Fibroblast of mammary gland (primary cell): ENCODE measurements at regions not wholly inside any gene's neighbourhood (a gene's known extent, or its start where the extent isn't known, plus 50 kb on each side); places are given as distances from the start of the nearest gene placed in this dataset.
A peak's percentile ranks its signal among the peaks of the same experiment; 100 is the strongest.

Experiments
- DNase-seq: peaks from one replicate; pipeline ENCODE4 v3.0.0-alpha.2; 2010; ENCODE audit warnings: low read depth
- H3K4me3 ChIP-seq: 2 replicates; pipeline ENCODE4 v1.5.1; 2011; ENCODE audit warnings: low read depth, mild to moderate bottlenecking, low read length, moderate library complexity; ENCODE audit not compliant: control insufficient read depth
- CTCF ChIP-seq: conservative IDR thresholded peaks from 2 replicates; pipeline ENCODE4 v1.5.1; 2011; ENCODE audit warnings: low read depth, low read length, inconsistent platforms; ENCODE audit not compliant: control insufficient read depth, insufficient read depth

DNA sequence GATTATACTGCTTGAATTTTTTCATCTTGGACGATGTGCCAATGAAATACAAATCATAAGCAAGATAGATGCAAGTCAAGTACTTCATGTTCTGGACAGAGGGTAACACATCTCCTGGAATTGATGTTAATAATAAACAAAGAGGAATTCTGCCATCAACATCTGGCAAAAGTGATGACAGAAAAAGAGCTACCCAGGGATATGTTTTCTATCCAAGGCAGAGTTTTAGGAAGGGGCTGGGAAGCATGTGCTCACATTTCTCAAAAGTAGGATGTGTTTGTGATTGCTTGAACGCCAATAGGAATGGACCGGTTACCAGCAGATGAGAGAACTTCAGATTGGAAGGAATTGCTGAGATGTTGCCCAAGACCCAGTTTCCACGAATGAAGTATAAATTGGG, 242.6 kb upstream of the AGTR1 start:
- TF ChIP-seq CTCF, result no peak
- peak; percentile 33 for DNase-seq
- no peak overlapping the region for H3K4me3 ChIP-seq

DNA sequence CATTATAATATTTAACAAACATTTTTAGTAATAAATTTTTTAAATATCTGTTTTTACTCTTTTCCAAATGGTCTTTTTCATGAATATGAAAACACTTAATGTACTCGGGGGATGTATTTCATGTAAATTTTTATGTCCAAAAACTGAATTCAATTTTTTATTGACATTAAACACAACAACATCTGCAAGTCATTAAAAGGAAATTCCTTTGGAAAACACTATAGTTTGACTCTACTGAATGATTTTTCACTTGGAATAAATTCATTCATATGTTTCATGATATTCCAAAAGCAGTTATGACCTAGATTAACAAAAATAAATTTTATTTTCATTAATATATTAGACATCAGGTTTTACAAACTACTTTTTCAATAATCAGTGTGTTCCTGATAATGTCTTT, 239.8 kb upstream of the AGTR1 start:
- no peak for DNase-seq
- H3K4me3 ChIP-seq, result no peak overlapping the region
- no peak for TF ChIP-seq CTCF

DNA sequence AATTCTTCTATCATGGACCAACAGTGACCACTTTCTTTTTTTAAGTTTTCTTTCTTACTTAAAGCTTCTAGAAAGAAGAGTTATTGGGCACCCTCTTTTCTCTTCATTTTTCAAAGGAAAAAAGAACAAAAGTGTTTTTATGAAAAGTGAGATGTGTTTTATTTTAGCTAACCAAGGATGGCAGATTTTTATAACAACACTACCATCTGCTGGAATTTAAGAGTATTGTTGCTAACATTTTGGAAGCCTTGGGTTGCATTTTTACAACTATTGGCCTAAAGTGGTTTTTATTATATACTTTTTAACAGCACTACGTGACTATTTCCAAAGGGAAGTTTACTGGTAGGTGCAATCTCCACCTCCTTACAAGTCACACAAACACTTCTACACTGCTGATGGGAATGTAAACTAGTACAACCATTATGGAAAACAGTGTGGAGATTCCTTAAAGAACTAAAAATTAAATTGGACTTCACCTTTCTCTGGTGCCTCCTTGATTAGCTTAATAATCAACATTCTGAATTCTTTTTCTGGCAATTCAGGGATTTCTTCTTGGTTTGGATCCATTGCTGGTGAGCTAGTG, 237.7 kb upstream of the AGTR1 start:
- no peak overlapping the region for H3K4me3 ChIP-seq
- peak; percentile 52 for TF ChIP-seq CTCF
- peak; percentile 41 for DNase-seq

- no peak for TF ChIP-seq CTCF
These were observed 237.0 kb upstream of the AGTR1 start for GRCh38 chr3:148460686-148461085.

DNA sequence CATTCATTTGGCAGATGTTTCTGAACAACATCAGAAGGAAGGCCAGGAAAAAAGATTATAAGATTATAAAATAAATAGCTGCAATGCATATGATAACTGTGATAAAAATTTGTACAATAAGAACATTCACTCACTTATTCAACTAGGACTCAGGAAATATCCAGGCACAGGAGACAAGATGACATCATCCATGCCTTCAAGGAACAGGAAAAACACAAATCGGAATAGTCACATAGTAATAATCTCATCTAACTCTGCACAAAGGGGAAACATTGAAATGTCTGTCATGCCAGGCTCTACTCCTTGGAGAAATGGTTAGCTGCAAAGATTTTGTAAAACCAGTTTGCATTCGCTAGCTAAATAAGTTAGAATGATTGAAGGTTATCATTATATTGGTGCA, 233.5 kb upstream of the AGTR1 start:
- DNase-seq, result peak; percentile 42
- H3K4me3 ChIP-seq, result no peak overlapping the region
- TF ChIP-seq CTCF, result no peak

More at GRCh38 chr3:148460686-148461085, 237.0 kb upstream of the AGTR1 start:
- no peak for DNase-seq
- no peak overlapping the region for H3K4me3 ChIP-seq

- TF ChIP-seq CTCF, result no peak
- DNase-seq, result peak; percentile 42
- no peak overlapping the region for H3K4me3 ChIP-seq
These were observed 231.6 kb upstream of the AGTR1 start for GRCh38 chr3:148466143-148466542.
